H9 (cell line): ENCODE measurements at regions not wholly inside any gene's neighbourhood (a gene's known extent, or its start where the extent isn't known, plus 50 kb on each side); places are given as distances from the start of the nearest gene placed in this dataset.

Source experiments
- DNase-seq: peaks from one replicate; pipeline ENCODE4 v3.0.0-alpha.2; 2017
- H2AFZ ChIP-seq: one replicate; pipeline ENCODE4 v1.6.1; 2013; ENCODE audit warnings: mild to moderate bottlenecking, low read length, control low read depth, moderate library complexity
- H2AK5ac ChIP-seq: 2 replicates; pipeline ENCODE4 v1.6.1; 2013; ENCODE audit warnings: low read length, control low read depth, mixed read lengths; ENCODE audit not compliant: insufficient read length
- H2BK120ac ChIP-seq: one replicate; pipeline ENCODE4 v1.6.1; 2013; ENCODE audit warnings: low read depth, mild to moderate bottlenecking, low read length, control low read depth, inconsistent platforms; ENCODE audit not compliant: poor library complexity, severe bottlenecking
- H2BK12ac ChIP-seq: 2 replicates; pipeline ENCODE4 v1.6.1; 2013; ENCODE audit warnings: low read length, control low read depth, mixed read lengths, low read depth; ENCODE audit not compliant: insufficient read length
- H2BK15ac ChIP-seq: 2 replicates; pipeline ENCODE4 v1.6.1; 2013; ENCODE audit warnings: low read depth, low read length, control low read depth
- H2BK20ac ChIP-seq: one replicate; pipeline ENCODE4 v1.6.1; 2013; ENCODE audit warnings: low read depth, mild to moderate bottlenecking, low read length, control low read depth, inconsistent platforms; ENCODE audit not compliant: poor library complexity, severe bottlenecking
- H2BK5ac ChIP-seq: 2 replicates; pipeline ENCODE4 v1.6.1; 2013; ENCODE audit warnings: low read length, control low read depth, mixed read lengths; ENCODE audit not compliant: insufficient read length
- H3K14ac ChIP-seq: 2 replicates; pipeline ENCODE4 v1.6.1; 2013; ENCODE audit warnings: low read length, control low read depth; ENCODE audit not compliant: insufficient read depth
- H3K18ac ChIP-seq: 2 replicates; pipeline ENCODE4 v1.6.1; 2013; ENCODE audit warnings: low read depth, mild to moderate bottlenecking, mixed read lengths, low read length, control low read depth; ENCODE audit not compliant: insufficient read length
- H3K23ac ChIP-seq: 2 replicates; pipeline ENCODE4 v1.6.1; 2013; ENCODE audit warnings: low read length, control low read depth, mixed read lengths, low read depth; ENCODE audit not compliant: insufficient read length
- H3K23me2 ChIP-seq: 2 replicates; pipeline ENCODE4 v1.6.1; 2013; ENCODE audit warnings: low read depth, mild to moderate bottlenecking, mixed read lengths, low read length, control low read depth; ENCODE audit not compliant: insufficient read length, poor library complexity, severe bottlenecking
- H3K27ac ChIP-seq: 2 replicates; pipeline ENCODE4 v1.5.1; 2013; ENCODE audit warnings: low read length, control low read depth, mixed read lengths, low read depth; ENCODE audit not compliant: insufficient read length
- H3K27me3 ChIP-seq: 2 replicates; pipeline ENCODE4 v1.6.1; 2013; ENCODE audit warnings: low read length, control low read depth, inconsistent platforms; ENCODE audit not compliant: insufficient read depth
- H3K4ac ChIP-seq: 2 replicates; pipeline ENCODE4 v1.6.1; 2013; ENCODE audit warnings: low read depth, mild to moderate bottlenecking, control low read depth, inconsistent platforms, low read length, moderate library complexity
- H3K4me1 ChIP-seq: 2 replicates; pipeline ENCODE4 v1.6.1; 2013; ENCODE audit warnings: low read length, control low read depth, inconsistent platforms; ENCODE audit not compliant: insufficient read depth
- H3K4me2 ChIP-seq: 2 replicates; pipeline ENCODE4 v1.6.1; 2013; ENCODE audit warnings: low read length, control low read depth, mixed read lengths; ENCODE audit not compliant: insufficient read length, insufficient read depth
- H3K56ac ChIP-seq: 2 replicates; pipeline ENCODE4 v1.6.1; 2013; ENCODE audit warnings: low read depth, mild to moderate bottlenecking, mixed read lengths, low read length, control low read depth; ENCODE audit not compliant: insufficient read length
- H3K79me1 ChIP-seq: 2 replicates; pipeline ENCODE4 v1.6.1; 2013; ENCODE audit warnings: low read depth, mild to moderate bottlenecking, moderate library complexity, low read length, control low read depth, inconsistent platforms; ENCODE audit not compliant: insufficient read depth, poor library complexity, severe bottlenecking
- H3K79me2 ChIP-seq: 2 replicates; pipeline ENCODE4 v1.6.1; 2013; ENCODE audit warnings: low read length, control low read depth, inconsistent platforms; ENCODE audit not compliant: insufficient read depth
- H3K9ac ChIP-seq: 2 replicates; pipeline ENCODE4 v1.6.1; 2013; ENCODE audit warnings: low read length, control low read depth, mixed read lengths; ENCODE audit not compliant: insufficient read length; ENCODE audit errors: extremely low read depth
- H3K9me3 ChIP-seq: one replicate; pipeline ENCODE4 v1.6.1; 2013; ENCODE audit warnings: low read depth, low read length, inconsistent platforms; ENCODE audit not compliant: control insufficient read depth
- H3T11ph ChIP-seq: one replicate; pipeline ENCODE4 v1.6.1; 2013; ENCODE audit warnings: mild to moderate bottlenecking, low read length, control low read depth, inconsistent platforms
- H4K20me1 ChIP-seq: one replicate; pipeline ENCODE4 v1.6.1; 2013; ENCODE audit not compliant: control insufficient read depth, insufficient read length, insufficient read depth
- H4K5ac ChIP-seq: 2 replicates; pipeline ENCODE4 v1.6.1; 2013; ENCODE audit warnings: low read depth, mild to moderate bottlenecking, mixed read lengths, low read length, control low read depth; ENCODE audit not compliant: insufficient read length
- H4K8ac ChIP-seq: replicated peaks from 2 replicates; pipeline ENCODE4 v1.6.1; 2013; ENCODE audit warnings: low read length, control low read depth, mixed read lengths, low read depth; ENCODE audit not compliant: insufficient read length
- H4K91ac ChIP-seq: 2 replicates; pipeline ENCODE4 v1.6.1; 2013; ENCODE audit warnings: low read depth, mild to moderate bottlenecking, moderate library complexity, mixed read lengths, low read length, control low read depth; ENCODE audit not compliant: insufficient read length
- H3K27ac Mint-ChIP-seq, 3 experiments: 2 replicates in 2 of 3; 3 replicates in 1 of 3; pipeline ENCODE4 v1.8.0; 2020 to 2021; ENCODE audit warnings: mixed read lengths in 3 of 3, mild to moderate bottlenecking in 1 of 3, moderate library complexity in 1 of 3
- H3K27me3 Mint-ChIP-seq: 2 replicates; pipeline ENCODE4 v1.8.0; 2021; ENCODE audit warnings: low read depth, mild to moderate bottlenecking, moderate library complexity, mixed read lengths
- H3K36me3 Mint-ChIP-seq, 3 experiments: 2 replicates in 2 of 3; 3 replicates in 1 of 3; pipeline ENCODE4 v1.8.0; 2020 to 2021; ENCODE audit warnings: low read depth in 3 of 3, mixed read lengths in 3 of 3; ENCODE audit not compliant: insufficient read depth in 1 of 3
- H3K4me1 Mint-ChIP-seq, 2 experiments: 2 replicates each; pipeline ENCODE4 v1.8.0; 2020; ENCODE audit warnings: mixed read lengths in 2 of 2
- H3K4me3 Mint-ChIP-seq, 2 experiments: 2 replicates in 1 of 2; 3 replicates in 1 of 2; pipeline ENCODE4 v1.8.0; 2020 to 2021; ENCODE audit warnings: mild to moderate bottlenecking in 2 of 2, mixed read lengths in 2 of 2, moderate library complexity in 1 of 2
- H3K9me3 Mint-ChIP-seq, 2 experiments: 2 replicates in 1 of 2; 3 replicates in 1 of 2; pipeline ENCODE4 v1.8.0; 2020; ENCODE audit warnings: mild to moderate bottlenecking in 2 of 2, mixed read lengths in 2 of 2, moderate library complexity in 1 of 2
- TF ChIP-seq, protein P1 (sequence below): fragments of 200-600 bp; sonication (generic); conservative IDR thresholded peaks from 3 replicates; pipeline ENCODE4 v1.8.0; 2021; ENCODE audit warnings: antibody characterized with exemption, mild to moderate bottlenecking

DNA sequence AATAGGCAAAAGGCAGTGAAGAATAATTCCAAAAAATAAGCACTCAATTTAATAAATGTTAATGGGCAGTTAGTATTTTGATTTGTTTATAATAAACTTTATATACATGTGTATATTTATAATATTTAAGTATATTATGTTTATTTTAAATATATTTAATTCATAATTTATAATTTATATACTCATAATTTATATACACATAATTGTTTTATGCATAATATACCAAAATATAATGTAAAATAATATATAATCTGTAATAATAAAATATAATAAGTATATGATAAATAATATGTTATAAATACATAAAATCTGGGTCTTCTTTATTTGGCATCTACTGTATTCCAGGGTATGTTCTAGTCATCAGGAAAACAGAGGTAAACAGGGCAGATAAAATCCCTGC, 100.2 kb upstream of the ARID2 start:
- Histone ChIP-seq H3K14ac (no peak overlapping the region), H2BK12ac (no peak overlapping the region), H3K27ac (no peak overlapping the region), H2AK5ac (no peak overlapping the region), H2BK5ac (no peak overlapping the region), H4K5ac (no peak overlapping the region), H3K9me3 (no peaks in the 10 kb centered on the region), H2BK120ac (no peak overlapping the region), H3K79me2 (no peaks in the 10 kb centered on the region), H3K4me2 (no peak overlapping the region), H3K18ac (no peak overlapping the region), H3K79me1 (no peaks in the 10 kb centered on the region), H2BK20ac (no peak overlapping the region), H4K8ac (no peak overlapping the region), H3K23me2 (no peaks in the 10 kb centered on the region), H3K4ac (no peak overlapping the region), H4K91ac (no peak overlapping the region), H3K56ac (no peak overlapping the region), H4K20me1 (no peaks in the 10 kb centered on the region), H3T11ph (no peak overlapping the region), H3K4me1 (no peaks in the 10 kb centered on the region), H3K27me3 (no peaks in the 10 kb centered on the region), H3K9ac (no peak overlapping the region), H3K23ac (no peak overlapping the region), H2BK15ac (no peak overlapping the region), H2AFZ (no peak overlapping the region)
- Mint-ChIP-seq H3K27me3 (no peaks in the 10 kb centered on the region; the same call in 1 of the 2 replicates), H3K4me1 (peaks cover 14 to 19% of the 10 kb centered on the region in 2 experiments), H3K4me3 (no peak overlapping the region), H3K9me3 (no peaks in the 10 kb centered on the region), H3K27ac (no peak overlapping the region), H3K36me3 (no peaks in the 10 kb centered on the region)
- TF ChIP-seq, protein P1, sequence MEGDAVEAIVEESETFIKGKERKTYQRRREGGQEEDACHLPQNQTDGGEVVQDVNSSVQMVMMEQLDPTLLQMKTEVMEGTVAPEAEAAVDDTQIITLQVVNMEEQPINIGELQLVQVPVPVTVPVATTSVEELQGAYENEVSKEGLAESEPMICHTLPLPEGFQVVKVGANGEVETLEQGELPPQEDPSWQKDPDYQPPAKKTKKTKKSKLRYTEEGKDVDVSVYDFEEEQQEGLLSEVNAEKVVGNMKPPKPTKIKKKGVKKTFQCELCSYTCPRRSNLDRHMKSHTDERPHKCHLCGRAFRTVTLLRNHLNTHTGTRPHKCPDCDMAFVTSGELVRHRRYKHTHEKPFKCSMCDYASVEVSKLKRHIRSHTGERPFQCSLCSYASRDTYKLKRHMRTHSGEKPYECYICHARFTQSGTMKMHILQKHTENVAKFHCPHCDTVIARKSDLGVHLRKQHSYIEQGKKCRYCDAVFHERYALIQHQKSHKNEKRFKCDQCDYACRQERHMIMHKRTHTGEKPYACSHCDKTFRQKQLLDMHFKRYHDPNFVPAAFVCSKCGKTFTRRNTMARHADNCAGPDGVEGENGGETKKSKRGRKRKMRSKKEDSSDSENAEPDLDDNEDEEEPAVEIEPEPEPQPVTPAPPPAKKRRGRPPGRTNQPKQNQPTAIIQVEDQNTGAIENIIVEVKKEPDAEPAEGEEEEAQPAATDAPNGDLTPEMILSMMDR: no peak
- no peak for DNase-seq
